ENCODE measurements at regions not wholly inside any gene's neighbourhood (a gene's known extent, or its start where the extent isn't known, plus 50 kb on each side); places are given as distances from the start of the nearest gene placed in this dataset.

- Histone ChIP-seq H3K9ac (ENCODE audit: low read depth, low read length) (no peak overlapping the region), H3K4me3 (ENCODE audit: low read length) (no peak overlapping the region), H3K27me3 (ENCODE audit: insufficient read depth, low read length) (no peaks in the 10 kb centered on the region), H3K9me3 (ENCODE audit: insufficient read depth, low read depth, low read length) (peaks cover 10% of the 10 kb centered on the region), H3K4me1 (ENCODE audit: insufficient read depth, low read length) (no peaks in the 10 kb centered on the region), H3K27ac (ENCODE audit: low read depth, low read length) (no peak overlapping the region), H3K36me3 (ENCODE audit: insufficient read depth, low read length) (no peaks in the 10 kb centered on the region)
- 100% methylated on average over 1 of the region's 2 CpGs for WGBS
Measured at GRCh38 chr4:81997313-81997712, 376.5 kb downstream of the HNRNPD start.

- no peak overlapping the region for H3K4me3 ChIP-seq (ENCODE audit: low read length)
- WGBS: 100% methylated on average over 1 of the region's 1 CpG
- peaks cover 24% of the 10 kb centered on the region for H3K4me1 ChIP-seq (ENCODE audit: insufficient read depth, low read length)
- no peaks in the 10 kb centered on the region for H3K27me3 ChIP-seq (ENCODE audit: insufficient read depth, low read length)
- H3K9ac ChIP-seq (ENCODE audit: low read depth, low read length): no peak overlapping the region
- H3K27ac ChIP-seq (ENCODE audit: low read depth, low read length): no peak overlapping the region
- H3K9me3 ChIP-seq (ENCODE audit: insufficient read depth, low read depth, low read length): 0 out of 2 replicates have a peak, but pooled peaks cover 5% of the 10 kb centered on the region
- H3K36me3 ChIP-seq (ENCODE audit: insufficient read depth, low read length): no peaks in the 10 kb centered on the region
Measured at GRCh38 chr4:81990898-81991297, 382.9 kb downstream of the HNRNPD start.

GRCh38 chr4:81990211-81990610 lies 383.6 kb downstream of the HNRNPD start:
- Histone ChIP-seq H3K9ac (ENCODE audit: low read depth, low read length) (no peak overlapping the region), H3K36me3 (ENCODE audit: insufficient read depth, low read length) (no peaks in the 10 kb centered on the region), H3K4me3 (ENCODE audit: low read length) (no peak overlapping the region), H3K9me3 (ENCODE audit: insufficient read depth, low read depth, low read length) (0 out of 2 replicates have a peak, but pooled peaks cover 5% of the 10 kb centered on the region), H3K27me3 (ENCODE audit: insufficient read depth, low read length) (no peaks in the 10 kb centered on the region), H3K27ac (ENCODE audit: low read depth, low read length) (no peak overlapping the region), H3K4me1 (ENCODE audit: insufficient read depth, low read length) (peaks cover 24% of the 10 kb centered on the region)
- 81% methylated on average over 4 of the region's 4 CpGs for WGBS

GRCh38 chr4:81989202-81989601 lies 384.6 kb downstream of the HNRNPD start:
- Histone ChIP-seq H3K9ac (ENCODE audit: low read depth, low read length) (no peak overlapping the region), H3K27ac (ENCODE audit: low read depth, low read length) (no peak overlapping the region), H3K36me3 (ENCODE audit: insufficient read depth, low read length) (no peaks in the 10 kb centered on the region), H3K9me3 (ENCODE audit: insufficient read depth, low read depth, low read length) (no peaks in the 10 kb centered on the region), H3K4me1 (ENCODE audit: insufficient read depth, low read length) (peaks cover 24% of the 10 kb centered on the region), H3K27me3 (ENCODE audit: insufficient read depth, low read length) (no peaks in the 10 kb centered on the region), H3K4me3 (ENCODE audit: low read length) (no peak overlapping the region)
- WGBS: 94% methylated on average over 1 of the region's 1 CpG

GRCh38 chr4:81988178-81988577 lies 385.6 kb downstream of the HNRNPD start:
- Histone ChIP-seq H3K9ac (ENCODE audit: low read depth, low read length) (no peak overlapping the region), H3K9me3 (ENCODE audit: insufficient read depth, low read depth, low read length) (no peaks in the 10 kb centered on the region), H3K4me3 (ENCODE audit: low read length) (no peak overlapping the region), H3K27ac (ENCODE audit: low read depth, low read length) (no peak overlapping the region), H3K27me3 (ENCODE audit: insufficient read depth, low read length) (no peaks in the 10 kb centered on the region), H3K4me1 (ENCODE audit: insufficient read depth, low read length) (peaks cover 24% of the 10 kb centered on the region), H3K36me3 (ENCODE audit: insufficient read depth, low read length) (no peaks in the 10 kb centered on the region)
- WGBS: 96% methylated on average over 4 of the region's 4 CpGs

GRCh38 chr4:81984746-81985145 lies 389.0 kb downstream of the HNRNPD start:
- 93% methylated on average over 3 of the region's 3 CpGs for WGBS
- no peaks in the 10 kb centered on the region for H3K9me3 ChIP-seq (ENCODE audit: insufficient read depth, low read depth, low read length)
- no peaks in the 10 kb centered on the region for H3K27me3 ChIP-seq (ENCODE audit: insufficient read depth, low read length)
- H3K4me1 ChIP-seq (ENCODE audit: insufficient read depth, low read length): 0 out of 2 replicates have a peak, but pooled peaks cover 5% of the 10 kb centered on the region
- H3K27ac ChIP-seq (ENCODE audit: low read depth, low read length): no peak overlapping the region
- H3K9ac ChIP-seq (ENCODE audit: low read depth, low read length): no peak overlapping the region
- no peaks in the 10 kb centered on the region for H3K36me3 ChIP-seq (ENCODE audit: insufficient read depth, low read length)
- no peak overlapping the region for H3K4me3 ChIP-seq (ENCODE audit: low read length)

- Histone ChIP-seq H3K9ac (ENCODE audit: low read depth, low read length) (no peak overlapping the region), H3K4me1 (ENCODE audit: insufficient read depth, low read length) (0 out of 2 replicates have a peak, but pooled peaks cover 5% of the 10 kb centered on the region), H3K27ac (ENCODE audit: low read depth, low read length) (no peak overlapping the region), H3K4me3 (ENCODE audit: low read length) (no peak overlapping the region), H3K9me3 (ENCODE audit: insufficient read depth, low read depth, low read length) (no peaks in the 10 kb centered on the region), H3K27me3 (ENCODE audit: insufficient read depth, low read length) (no peaks in the 10 kb centered on the region), H3K36me3 (ENCODE audit: insufficient read depth, low read length) (no peaks in the 10 kb centered on the region)
- 94% methylated on average over 2 of the region's 2 CpGs for WGBS
Measured at GRCh38 chr4:81982846-81983540, 390.8 kb downstream of the HNRNPD start.

GRCh38 chr4:81981218-81981617 lies 392.6 kb downstream of the HNRNPD start:
- no peak overlapping the region for H3K4me3 ChIP-seq (ENCODE audit: low read length)
- H3K27me3 ChIP-seq (ENCODE audit: insufficient read depth, low read length): no peaks in the 10 kb centered on the region
- H3K27ac ChIP-seq (ENCODE audit: low read depth, low read length): no peak overlapping the region
- WGBS: 97% methylated on average over 3 of the region's 3 CpGs
- H3K9ac ChIP-seq (ENCODE audit: low read depth, low read length): no peak overlapping the region
- H3K9me3 ChIP-seq (ENCODE audit: insufficient read depth, low read depth, low read length): no peaks in the 10 kb centered on the region
- H3K4me1 ChIP-seq (ENCODE audit: insufficient read depth, low read length): no peaks in the 10 kb centered on the region
- no peaks in the 10 kb centered on the region for H3K36me3 ChIP-seq (ENCODE audit: insufficient read depth, low read length)

GRCh38 chr4:81974523-81974922 lies 399.3 kb downstream of the HNRNPD start:
- Histone ChIP-seq H3K27me3 (ENCODE audit: insufficient read depth, low read length) (no peaks in the 10 kb centered on the region), H3K4me3 (ENCODE audit: low read length) (no peak overlapping the region), H3K4me1 (ENCODE audit: insufficient read depth, low read length) (no peaks in the 10 kb centered on the region), H3K9ac (ENCODE audit: low read depth, low read length) (no peak overlapping the region), H3K36me3 (ENCODE audit: insufficient read depth, low read length) (no peaks in the 10 kb centered on the region), H3K27ac (ENCODE audit: low read depth, low read length) (no peak overlapping the region), H3K9me3 (ENCODE audit: insufficient read depth, low read depth, low read length) (no peaks in the 10 kb centered on the region)
- WGBS: 90% methylated on average over 1 of the region's 1 CpG

GRCh38 chr4:81971637-81972381 lies 402.0 kb downstream of the HNRNPD start:
- Histone ChIP-seq H3K9me3 (ENCODE audit: insufficient read depth, low read depth, low read length) (no peaks in the 10 kb centered on the region), H3K4me1 (ENCODE audit: insufficient read depth, low read length) (no peaks in the 10 kb centered on the region), H3K9ac (ENCODE audit: low read depth, low read length) (no peak overlapping the region), H3K36me3 (ENCODE audit: insufficient read depth, low read length) (no peaks in the 10 kb centered on the region), H3K27ac (ENCODE audit: low read depth, low read length) (no peak overlapping the region), H3K4me3 (ENCODE audit: low read length) (no peak overlapping the region), H3K27me3 (ENCODE audit: insufficient read depth, low read length) (no peaks in the 10 kb centered on the region)
- 87% methylated on average over 3 of the region's 4 CpGs for WGBS

GRCh38 chr4:81971061-81971460 lies 402.7 kb downstream of the HNRNPD start:
- no peaks in the 10 kb centered on the region for H3K4me1 ChIP-seq (ENCODE audit: insufficient read depth, low read length)
- H3K27ac ChIP-seq (ENCODE audit: low read depth, low read length): no peak overlapping the region
- no peak overlapping the region for H3K9ac ChIP-seq (ENCODE audit: low read depth, low read length)
- no peaks in the 10 kb centered on the region for H3K9me3 ChIP-seq (ENCODE audit: insufficient read depth, low read depth, low read length)
- H3K4me3 ChIP-seq (ENCODE audit: low read length): no peak overlapping the region
- no peaks in the 10 kb centered on the region for H3K27me3 ChIP-seq (ENCODE audit: insufficient read depth, low read length)
- H3K36me3 ChIP-seq (ENCODE audit: insufficient read depth, low read length): no peaks in the 10 kb centered on the region
- WGBS: 90% methylated on average over 1 of the region's 1 CpG

Data from HUES64 (cell line).